H9 (cell line): ENCODE measurements at regions not wholly inside any gene's neighbourhood (a gene's known extent, or its start where the extent isn't known, plus 50 kb on each side); places are given as distances from the start of the nearest gene placed in this dataset.

Source experiments
- DNase-seq: peaks from one replicate; pipeline ENCODE4 v3.0.0-alpha.2; 2017
- H2AFZ ChIP-seq: one replicate; pipeline ENCODE4 v1.6.1; 2013; ENCODE audit warnings: mild to moderate bottlenecking, low read length, control low read depth, moderate library complexity
- H2AK5ac ChIP-seq: 2 replicates; pipeline ENCODE4 v1.6.1; 2013; ENCODE audit warnings: low read length, control low read depth, mixed read lengths; ENCODE audit not compliant: insufficient read length
- H2BK120ac ChIP-seq: one replicate; pipeline ENCODE4 v1.6.1; 2013; ENCODE audit warnings: low read depth, mild to moderate bottlenecking, low read length, control low read depth, inconsistent platforms; ENCODE audit not compliant: poor library complexity, severe bottlenecking
- H2BK12ac ChIP-seq: 2 replicates; pipeline ENCODE4 v1.6.1; 2013; ENCODE audit warnings: low read length, control low read depth, mixed read lengths, low read depth; ENCODE audit not compliant: insufficient read length
- H2BK15ac ChIP-seq: 2 replicates; pipeline ENCODE4 v1.6.1; 2013; ENCODE audit warnings: low read depth, low read length, control low read depth
- H2BK20ac ChIP-seq: one replicate; pipeline ENCODE4 v1.6.1; 2013; ENCODE audit warnings: low read depth, mild to moderate bottlenecking, low read length, control low read depth, inconsistent platforms; ENCODE audit not compliant: poor library complexity, severe bottlenecking
- H2BK5ac ChIP-seq: 2 replicates; pipeline ENCODE4 v1.6.1; 2013; ENCODE audit warnings: low read length, control low read depth, mixed read lengths; ENCODE audit not compliant: insufficient read length
- H3K14ac ChIP-seq: 2 replicates; pipeline ENCODE4 v1.6.1; 2013; ENCODE audit warnings: low read length, control low read depth; ENCODE audit not compliant: insufficient read depth
- H3K18ac ChIP-seq: 2 replicates; pipeline ENCODE4 v1.6.1; 2013; ENCODE audit warnings: low read depth, mild to moderate bottlenecking, mixed read lengths, low read length, control low read depth; ENCODE audit not compliant: insufficient read length
- H3K23ac ChIP-seq: 2 replicates; pipeline ENCODE4 v1.6.1; 2013; ENCODE audit warnings: low read length, control low read depth, mixed read lengths, low read depth; ENCODE audit not compliant: insufficient read length
- H3K23me2 ChIP-seq: 2 replicates; pipeline ENCODE4 v1.6.1; 2013; ENCODE audit warnings: low read depth, mild to moderate bottlenecking, mixed read lengths, low read length, control low read depth; ENCODE audit not compliant: insufficient read length, poor library complexity, severe bottlenecking
- H3K27ac ChIP-seq: 2 replicates; pipeline ENCODE4 v1.5.1; 2013; ENCODE audit warnings: low read length, control low read depth, mixed read lengths, low read depth; ENCODE audit not compliant: insufficient read length
- H3K27me3 ChIP-seq: 2 replicates; pipeline ENCODE4 v1.6.1; 2013; ENCODE audit warnings: low read length, control low read depth, inconsistent platforms; ENCODE audit not compliant: insufficient read depth
- H3K4ac ChIP-seq: 2 replicates; pipeline ENCODE4 v1.6.1; 2013; ENCODE audit warnings: low read depth, mild to moderate bottlenecking, control low read depth, inconsistent platforms, low read length, moderate library complexity
- H3K4me1 ChIP-seq: 2 replicates; pipeline ENCODE4 v1.6.1; 2013; ENCODE audit warnings: low read length, control low read depth, inconsistent platforms; ENCODE audit not compliant: insufficient read depth
- H3K4me2 ChIP-seq: 2 replicates; pipeline ENCODE4 v1.6.1; 2013; ENCODE audit warnings: low read length, control low read depth, mixed read lengths; ENCODE audit not compliant: insufficient read length, insufficient read depth
- H3K56ac ChIP-seq: 2 replicates; pipeline ENCODE4 v1.6.1; 2013; ENCODE audit warnings: low read depth, mild to moderate bottlenecking, mixed read lengths, low read length, control low read depth; ENCODE audit not compliant: insufficient read length
- H3K79me1 ChIP-seq: 2 replicates; pipeline ENCODE4 v1.6.1; 2013; ENCODE audit warnings: low read depth, mild to moderate bottlenecking, moderate library complexity, low read length, control low read depth, inconsistent platforms; ENCODE audit not compliant: insufficient read depth, poor library complexity, severe bottlenecking
- H3K79me2 ChIP-seq: 2 replicates; pipeline ENCODE4 v1.6.1; 2013; ENCODE audit warnings: low read length, control low read depth, inconsistent platforms; ENCODE audit not compliant: insufficient read depth
- H3K9ac ChIP-seq: 2 replicates; pipeline ENCODE4 v1.6.1; 2013; ENCODE audit warnings: low read length, control low read depth, mixed read lengths; ENCODE audit not compliant: insufficient read length; ENCODE audit errors: extremely low read depth
- H3K9me3 ChIP-seq: one replicate; pipeline ENCODE4 v1.6.1; 2013; ENCODE audit warnings: low read depth, low read length, inconsistent platforms; ENCODE audit not compliant: control insufficient read depth
- H3T11ph ChIP-seq: one replicate; pipeline ENCODE4 v1.6.1; 2013; ENCODE audit warnings: mild to moderate bottlenecking, low read length, control low read depth, inconsistent platforms
- H4K20me1 ChIP-seq: one replicate; pipeline ENCODE4 v1.6.1; 2013; ENCODE audit not compliant: control insufficient read depth, insufficient read length, insufficient read depth
- H4K5ac ChIP-seq: 2 replicates; pipeline ENCODE4 v1.6.1; 2013; ENCODE audit warnings: low read depth, mild to moderate bottlenecking, mixed read lengths, low read length, control low read depth; ENCODE audit not compliant: insufficient read length
- H4K8ac ChIP-seq: replicated peaks from 2 replicates; pipeline ENCODE4 v1.6.1; 2013; ENCODE audit warnings: low read length, control low read depth, mixed read lengths, low read depth; ENCODE audit not compliant: insufficient read length
- H4K91ac ChIP-seq: 2 replicates; pipeline ENCODE4 v1.6.1; 2013; ENCODE audit warnings: low read depth, mild to moderate bottlenecking, moderate library complexity, mixed read lengths, low read length, control low read depth; ENCODE audit not compliant: insufficient read length
- H3K27ac Mint-ChIP-seq, 3 experiments: 2 replicates in 2 of 3; 3 replicates in 1 of 3; pipeline ENCODE4 v1.8.0; 2020 to 2021; ENCODE audit warnings: mixed read lengths in 3 of 3, mild to moderate bottlenecking in 1 of 3, moderate library complexity in 1 of 3
- H3K27me3 Mint-ChIP-seq: 2 replicates; pipeline ENCODE4 v1.8.0; 2021; ENCODE audit warnings: low read depth, mild to moderate bottlenecking, moderate library complexity, mixed read lengths
- H3K36me3 Mint-ChIP-seq, 3 experiments: 2 replicates in 2 of 3; 3 replicates in 1 of 3; pipeline ENCODE4 v1.8.0; 2020 to 2021; ENCODE audit warnings: low read depth in 3 of 3, mixed read lengths in 3 of 3; ENCODE audit not compliant: insufficient read depth in 1 of 3
- H3K4me1 Mint-ChIP-seq, 2 experiments: 2 replicates each; pipeline ENCODE4 v1.8.0; 2020; ENCODE audit warnings: mixed read lengths in 2 of 2
- H3K4me3 Mint-ChIP-seq, 2 experiments: 2 replicates in 1 of 2; 3 replicates in 1 of 2; pipeline ENCODE4 v1.8.0; 2020 to 2021; ENCODE audit warnings: mild to moderate bottlenecking in 2 of 2, mixed read lengths in 2 of 2, moderate library complexity in 1 of 2
- H3K9me3 Mint-ChIP-seq, 2 experiments: 2 replicates in 1 of 2; 3 replicates in 1 of 2; pipeline ENCODE4 v1.8.0; 2020; ENCODE audit warnings: mild to moderate bottlenecking in 2 of 2, mixed read lengths in 2 of 2, moderate library complexity in 1 of 2
- CTCF ChIP-seq: fragments of 200-600 bp; sonication (generic); conservative IDR thresholded peaks from 3 replicates; pipeline ENCODE4 v1.8.0; 2021; ENCODE audit warnings: antibody characterized with exemption, mild to moderate bottlenecking
- WGBS: extraction: QIAGEN DNeasy Blood & Tissue Kit; methylation state at CpG from one replicate; pipeline ENCODE4 v1.1.7; 2013; ENCODE audit warnings: missing lambda C conversion rate, low lambda C conversion rate, mixed read lengths; ENCODE audit not compliant: insufficient read length; ENCODE audit errors: extremely low coverage; 5-methylcytosine and 5-hydroxymethylcytosine counted together

GRCh38 chr16:5972747-5973146, 875.2 kb upstream of the EEF2KMT start:
- Histone ChIP-seq H4K20me1 (no peaks in the 10 kb centered on the region), H4K8ac (no peak overlapping the region), H3K23ac (no peak overlapping the region), H4K5ac (no peak overlapping the region), H3K27ac (no peak overlapping the region), H2BK20ac (no peak overlapping the region), H2BK12ac (no peak overlapping the region), H3K79me1 (no peaks in the 10 kb centered on the region), H3T11ph (no peak overlapping the region), H2AK5ac (no peak overlapping the region), H2BK120ac (no peak overlapping the region), H3K79me2 (no peaks in the 10 kb centered on the region), H3K14ac (no peak overlapping the region), H3K18ac (no peak overlapping the region), H3K4me1 (no peaks in the 10 kb centered on the region), H2BK5ac (no peak overlapping the region), H3K9me3 (no peaks in the 10 kb centered on the region), H4K91ac (no peak overlapping the region), H3K56ac (no peak overlapping the region), H3K27me3 (no peaks in the 10 kb centered on the region), H2BK15ac (no peak overlapping the region), H2AFZ (no peak overlapping the region), H3K9ac (no peak overlapping the region), H3K4ac (no peak overlapping the region), H3K23me2 (peaks cover 2% of the 10 kb centered on the region), H3K4me2 (no peak overlapping the region)
- Mint-ChIP-seq H3K27ac (no peak overlapping the region), H3K27me3 (no peaks in the 10 kb centered on the region; the same call in 1 of the 2 replicates), H3K36me3 (no peaks in the 10 kb centered on the region; a peak in 2 of 7 replicates), H3K4me1 (no peaks in the 10 kb centered on the region; a peak in 1 of 4 replicates), H3K9me3 (peaks cover 0 to 3% of the 10 kb centered on the region in 2 experiments; a peak in 1 of 5 replicates), H3K4me3 (no peak overlapping the region)
- WGBS = no CpG with 5 or more reads among the region's 1 CpG
- no peak for DNase-seq
- TF ChIP-seq CTCF = no peak
